ENCODE measurements at regions not wholly inside any gene's neighbourhood (a gene's known extent, or its start where the extent isn't known, plus 50 kb on each side); places are given as distances from the start of the nearest gene placed in this dataset.

DNA sequence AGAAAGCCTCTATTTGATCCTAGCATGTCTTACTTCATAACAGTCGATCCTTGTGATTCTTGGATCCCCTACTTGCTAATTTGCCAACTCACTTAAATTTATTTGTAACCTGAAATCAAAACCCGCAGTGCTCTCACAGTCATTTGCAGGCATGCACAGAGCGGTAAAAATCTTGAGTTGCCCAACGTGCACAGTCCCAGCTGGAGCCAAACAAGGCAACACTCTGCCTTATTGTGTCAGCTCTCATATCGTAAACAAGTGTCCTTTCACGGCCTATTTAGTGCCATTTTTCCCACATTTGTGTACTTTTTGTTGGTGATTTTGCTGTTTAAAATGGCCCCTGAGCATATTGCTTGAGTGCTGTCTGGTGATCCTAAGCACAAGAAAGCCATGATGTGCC, 511.3 kb upstream of the WWC1 start:
- Mint-ChIP-seq H3K27ac (ENCODE audit: unreplicated experiment) (no peak overlapping the region), H3K4me1 (ENCODE audit: low read depth) (peaks cover 14% of the 10 kb centered on the region), H3K4me3 (ENCODE audit: unreplicated experiment) (no peak overlapping the region), H3K27me3 (ENCODE audit: low read depth) (peaks cover 4% of the 10 kb centered on the region), H3K9me3 (ENCODE audit: low read depth) (no peaks in the 10 kb centered on the region), H3K36me3 (ENCODE audit: low read depth) (peaks cover 2% of the 10 kb centered on the region)
- TF ChIP-seq, protein P1, sequence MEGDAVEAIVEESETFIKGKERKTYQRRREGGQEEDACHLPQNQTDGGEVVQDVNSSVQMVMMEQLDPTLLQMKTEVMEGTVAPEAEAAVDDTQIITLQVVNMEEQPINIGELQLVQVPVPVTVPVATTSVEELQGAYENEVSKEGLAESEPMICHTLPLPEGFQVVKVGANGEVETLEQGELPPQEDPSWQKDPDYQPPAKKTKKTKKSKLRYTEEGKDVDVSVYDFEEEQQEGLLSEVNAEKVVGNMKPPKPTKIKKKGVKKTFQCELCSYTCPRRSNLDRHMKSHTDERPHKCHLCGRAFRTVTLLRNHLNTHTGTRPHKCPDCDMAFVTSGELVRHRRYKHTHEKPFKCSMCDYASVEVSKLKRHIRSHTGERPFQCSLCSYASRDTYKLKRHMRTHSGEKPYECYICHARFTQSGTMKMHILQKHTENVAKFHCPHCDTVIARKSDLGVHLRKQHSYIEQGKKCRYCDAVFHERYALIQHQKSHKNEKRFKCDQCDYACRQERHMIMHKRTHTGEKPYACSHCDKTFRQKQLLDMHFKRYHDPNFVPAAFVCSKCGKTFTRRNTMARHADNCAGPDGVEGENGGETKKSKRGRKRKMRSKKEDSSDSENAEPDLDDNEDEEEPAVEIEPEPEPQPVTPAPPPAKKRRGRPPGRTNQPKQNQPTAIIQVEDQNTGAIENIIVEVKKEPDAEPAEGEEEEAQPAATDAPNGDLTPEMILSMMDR (IDR thresholded peaks at IDR 0.05), result no peak
- no peak for DNase-seq (ENCODE audit: low spot score)

DNA sequence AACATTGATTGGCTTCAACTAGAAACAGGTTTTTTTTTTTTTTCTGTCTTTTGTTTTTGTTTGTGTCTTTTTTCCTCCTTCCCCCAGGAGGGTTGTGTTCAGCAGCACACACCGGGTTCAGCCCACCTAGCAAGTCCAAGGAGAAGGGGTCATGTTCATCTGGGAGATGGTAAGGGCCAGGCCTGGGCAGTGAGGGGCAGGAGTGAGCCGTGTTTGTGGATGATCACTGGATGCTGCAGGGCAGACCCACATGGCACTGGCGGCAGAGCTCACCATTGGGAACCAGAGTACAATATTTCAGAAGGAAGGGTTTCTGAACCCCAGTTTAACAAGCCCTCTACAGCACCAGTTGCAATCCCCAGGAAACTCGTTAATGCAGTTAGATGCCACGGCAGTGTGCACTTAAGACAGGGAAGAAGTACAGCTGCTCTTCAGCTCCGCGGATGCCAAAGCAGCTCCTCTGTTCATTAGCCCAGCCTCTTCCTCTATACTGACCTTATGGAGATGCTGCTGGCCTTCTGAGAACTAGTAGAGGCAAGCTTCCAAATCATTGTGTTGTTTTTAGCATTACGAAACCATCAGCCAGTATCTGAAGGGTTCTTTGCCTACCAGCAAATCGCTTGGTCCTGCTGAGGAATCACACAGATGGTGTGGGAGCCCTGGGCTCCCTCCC, 508.2 kb upstream of the WWC1 start:
- no peak for DNase-seq (ENCODE audit: low spot score)
- Mint-ChIP-seq H3K4me1 (ENCODE audit: low read depth) (peaks cover 22% of the 10 kb centered on the region), H3K9me3 (ENCODE audit: low read depth) (no peaks in the 10 kb centered on the region), H3K36me3 (ENCODE audit: low read depth) (peaks cover 2% of the 10 kb centered on the region), H3K27ac (ENCODE audit: unreplicated experiment) (no peak overlapping the region), H3K4me3 (ENCODE audit: unreplicated experiment) (no peak overlapping the region), H3K27me3 (ENCODE audit: low read depth) (peaks cover 4% of the 10 kb centered on the region)
- TF ChIP-seq, protein P1 (IDR thresholded peaks at IDR 0.05), result no peak

- peaks cover 4% of the 10 kb centered on the region for H3K27me3 Mint-ChIP-seq (ENCODE audit: low read depth)
- H3K4me3 Mint-ChIP-seq (ENCODE audit: unreplicated experiment), result no peak overlapping the region
- TF ChIP-seq, protein P1 (IDR thresholded peaks at IDR 0.05), result no peak
- H3K27ac Mint-ChIP-seq (ENCODE audit: unreplicated experiment), result no peak overlapping the region
- H3K9me3 Mint-ChIP-seq (ENCODE audit: low read depth), result no peaks in the 10 kb centered on the region
- no peak for DNase-seq (ENCODE audit: low spot score)
- peaks cover 24% of the 10 kb centered on the region for H3K4me1 Mint-ChIP-seq (ENCODE audit: low read depth)
- peaks cover 2% of the 10 kb centered on the region for H3K36me3 Mint-ChIP-seq (ENCODE audit: low read depth)
Measured at GRCh38 chr5:167785106-167785505, 506.3 kb upstream of the WWC1 start.

DNA sequence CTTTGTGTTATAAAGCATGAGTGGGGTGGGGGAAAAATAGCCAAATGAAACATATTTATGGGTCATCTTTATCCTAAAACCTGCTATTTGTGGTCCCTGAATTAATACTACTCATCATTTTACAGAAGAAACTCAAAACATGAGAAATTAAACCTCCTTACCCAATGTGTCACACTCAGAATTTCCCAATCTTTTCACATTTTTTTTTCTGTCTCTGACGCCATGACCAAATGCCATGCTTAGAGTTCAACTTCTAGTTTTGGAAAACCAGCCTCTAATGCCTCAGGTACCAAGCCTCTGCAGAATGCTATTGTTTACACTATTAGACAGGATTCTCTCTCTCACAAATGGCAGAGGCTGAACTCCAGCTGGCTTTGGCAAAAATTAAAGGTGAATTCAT, 505.5 kb upstream of the WWC1 start:
- DNase-seq (ENCODE audit: low spot score), result no peak
- no peaks in the 10 kb centered on the region for H3K9me3 Mint-ChIP-seq (ENCODE audit: low read depth)
- peaks cover 4% of the 10 kb centered on the region for H3K27me3 Mint-ChIP-seq (ENCODE audit: low read depth)

GRCh38 chr5:167786871-167787578, 504.4 kb upstream of the WWC1 start:
- no peak overlapping the region for H3K27ac Mint-ChIP-seq (ENCODE audit: unreplicated experiment)
- H3K4me3 Mint-ChIP-seq (ENCODE audit: unreplicated experiment), result no peak overlapping the region
- no peak for DNase-seq (ENCODE audit: low spot score)
- TF ChIP-seq, protein P1 (IDR thresholded peaks at IDR 0.05), result no peak
- peaks cover 2% of the 10 kb centered on the region for H3K36me3 Mint-ChIP-seq (ENCODE audit: low read depth)
- H3K27me3 Mint-ChIP-seq (ENCODE audit: low read depth), result peaks cover 4% of the 10 kb centered on the region
- no peaks in the 10 kb centered on the region for H3K9me3 Mint-ChIP-seq (ENCODE audit: low read depth)
- peaks cover 40% of the 10 kb centered on the region for H3K4me1 Mint-ChIP-seq (ENCODE audit: low read depth)

More for the DNA sequence above, 505.5 kb upstream of the WWC1 start:
- TF ChIP-seq, protein P1 (IDR thresholded peaks at IDR 0.05), result no peak
- Mint-ChIP-seq H3K36me3 (ENCODE audit: low read depth) (peaks cover 2% of the 10 kb centered on the region), H3K27ac (ENCODE audit: unreplicated experiment) (no peak overlapping the region), H3K4me3 (ENCODE audit: unreplicated experiment) (no peak overlapping the region), H3K4me1 (ENCODE audit: low read depth) (peaks cover 32% of the 10 kb centered on the region)
